ENCODE measurements at regions not wholly inside any gene's neighbourhood (a gene's known extent, or its start where the extent isn't known, plus 50 kb on each side); places are given as distances from the start of the nearest gene placed in this dataset.

DNA sequence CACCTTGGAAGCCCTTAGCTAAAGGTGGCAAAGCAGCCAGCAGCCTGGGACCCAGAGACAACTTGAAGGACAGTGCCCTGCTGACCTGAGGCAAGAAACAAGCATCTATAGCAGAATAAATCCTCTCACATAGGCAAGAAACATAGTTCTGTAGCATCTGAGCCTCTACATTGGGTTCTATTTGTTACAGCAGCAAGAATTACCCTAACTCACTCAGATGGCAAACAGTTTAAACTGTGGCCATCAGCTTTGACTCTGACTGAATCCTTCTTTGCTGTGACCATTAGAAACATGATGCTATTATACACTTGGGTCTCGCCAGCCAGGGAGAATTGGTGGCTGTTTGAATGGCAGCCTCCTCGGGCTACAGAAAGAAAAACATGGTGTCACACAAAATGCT is 53.1 kb upstream of the CCL1 start:
- H3K9me3 ChIP-seq = no peaks in the 10 kb centered on the region
- WGBS, 5 donors = 78 to 100% (median 87%) methylated on average over 2 of the region's 2 CpGs
- TF ChIP-seq, protein P1, sequence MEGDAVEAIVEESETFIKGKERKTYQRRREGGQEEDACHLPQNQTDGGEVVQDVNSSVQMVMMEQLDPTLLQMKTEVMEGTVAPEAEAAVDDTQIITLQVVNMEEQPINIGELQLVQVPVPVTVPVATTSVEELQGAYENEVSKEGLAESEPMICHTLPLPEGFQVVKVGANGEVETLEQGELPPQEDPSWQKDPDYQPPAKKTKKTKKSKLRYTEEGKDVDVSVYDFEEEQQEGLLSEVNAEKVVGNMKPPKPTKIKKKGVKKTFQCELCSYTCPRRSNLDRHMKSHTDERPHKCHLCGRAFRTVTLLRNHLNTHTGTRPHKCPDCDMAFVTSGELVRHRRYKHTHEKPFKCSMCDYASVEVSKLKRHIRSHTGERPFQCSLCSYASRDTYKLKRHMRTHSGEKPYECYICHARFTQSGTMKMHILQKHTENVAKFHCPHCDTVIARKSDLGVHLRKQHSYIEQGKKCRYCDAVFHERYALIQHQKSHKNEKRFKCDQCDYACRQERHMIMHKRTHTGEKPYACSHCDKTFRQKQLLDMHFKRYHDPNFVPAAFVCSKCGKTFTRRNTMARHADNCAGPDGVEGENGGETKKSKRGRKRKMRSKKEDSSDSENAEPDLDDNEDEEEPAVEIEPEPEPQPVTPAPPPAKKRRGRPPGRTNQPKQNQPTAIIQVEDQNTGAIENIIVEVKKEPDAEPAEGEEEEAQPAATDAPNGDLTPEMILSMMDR (IDR thresholded peaks at IDR 0.05 in 8 of 11, conservative IDR thresholded peaks at IDR 0.05 in 3 of 11) = no peak
- TF ChIP-seq POLR2AphosphoS5 (IDR thresholded peaks at IDR 0.05) (no peak), POLR2A (IDR thresholded peaks at IDR 0.05) (no peak)
- H3K27me3 ChIP-seq (replicated peaks in 1 of 7) = peaks cover 0 to 52% (median 3%) of the 10 kb centered on the region in 7 donors
- H3K4me1 ChIP-seq = no peaks in the 10 kb centered on the region
- intact Hi-C loops (cut with DNase I; ENCODE audit: low total_unique reads) = no loop called here
- no peaks in the 10 kb centered on the region for H3K36me3 ChIP-seq
- no peak overlapping the region for H3K4me3 ChIP-seq
- H3K27ac ChIP-seq = no peak overlapping the region
- no peak for DNase-seq

DNA sequence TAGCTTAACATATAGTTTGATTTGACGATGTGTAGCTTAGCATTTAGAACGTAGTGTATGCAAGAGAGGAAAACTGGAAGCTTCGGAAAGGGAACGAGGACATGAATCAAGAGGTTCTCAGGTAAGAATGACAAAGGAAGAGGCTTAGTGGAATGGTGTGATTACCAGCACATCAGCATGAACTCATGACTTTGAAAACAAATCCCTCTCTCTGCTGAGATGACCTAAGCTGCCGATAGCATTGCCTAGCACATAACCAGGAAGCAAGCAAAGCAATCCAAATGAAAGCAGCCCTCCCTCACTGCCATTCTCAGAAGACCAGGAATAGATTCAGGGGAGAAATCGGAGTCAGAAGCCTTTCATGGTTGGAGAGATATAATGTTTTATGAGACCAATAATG is 51.3 kb upstream of the CCL1 start:
- H3K27ac ChIP-seq = no peak overlapping the region
- H3K4me3 ChIP-seq = no peak overlapping the region
- no peaks in the 10 kb centered on the region for H3K36me3 ChIP-seq
- WGBS, 5 donors = 71 to 77% (median 75%) methylated on average over 6 of the region's 6 CpGs
- no peak for TF ChIP-seq POLR2AphosphoS5 (IDR thresholded peaks at IDR 0.05)
- TF ChIP-seq, protein P1 (IDR thresholded peaks at IDR 0.05 in 8 of 11, conservative IDR thresholded peaks at IDR 0.05 in 3 of 11) = no peak
- no peak for TF ChIP-seq POLR2A (IDR thresholded peaks at IDR 0.05)
- no peak for DNase-seq
- H3K27me3 ChIP-seq (replicated peaks in 1 of 7) = peaks cover 0 to 48% (median 0%) of the 10 kb centered on the region in 7 donors
- intact Hi-C loops (cut with DNase I; ENCODE audit: low total_unique reads) = no loop called here
- no peaks in the 10 kb centered on the region for H3K4me1 ChIP-seq
- no peaks in the 10 kb centered on the region for H3K9me3 ChIP-seq

DNA sequence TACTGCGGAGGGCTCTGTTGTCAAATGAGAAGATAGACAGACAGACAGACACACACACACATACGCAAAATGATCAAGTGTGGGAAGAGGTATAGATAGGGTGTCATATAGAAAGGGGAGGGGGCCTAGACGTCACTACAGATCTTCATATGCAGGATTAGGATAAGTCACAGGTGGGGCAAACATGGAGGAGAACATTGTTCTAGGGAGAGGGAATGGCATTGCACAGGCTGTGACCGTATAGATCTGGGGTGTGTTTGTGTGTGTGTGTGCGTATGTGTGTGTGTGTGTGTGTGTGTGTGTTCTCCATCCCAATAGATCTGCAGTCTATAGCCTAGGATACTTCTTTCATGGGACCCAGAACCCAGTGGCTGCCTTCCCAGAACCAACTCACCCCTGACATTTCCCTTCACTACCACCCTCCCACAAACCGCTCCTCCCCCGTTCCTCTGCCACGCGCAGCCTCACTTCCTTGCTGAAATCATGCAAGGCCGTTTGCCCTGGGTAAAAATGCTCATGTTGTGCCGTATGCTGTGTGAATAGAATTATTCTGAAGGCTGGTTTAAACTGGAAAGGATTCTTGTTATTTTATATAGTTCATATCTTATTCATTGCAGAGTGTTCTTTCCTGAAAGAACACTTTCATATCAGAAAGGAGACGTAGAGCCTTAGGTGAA is 50.5 kb upstream of the CCL1 start:
- H3K9me3 ChIP-seq = no peaks in the 10 kb centered on the region
- DNase-seq = no peak
- H3K27ac ChIP-seq = no peak overlapping the region
- H3K4me3 ChIP-seq = no peak overlapping the region
- TF ChIP-seq, protein P1 (IDR thresholded peaks at IDR 0.05 in 8 of 11, conservative IDR thresholded peaks at IDR 0.05 in 3 of 11) = no peak
- TF ChIP-seq POLR2AphosphoS5 (IDR thresholded peaks at IDR 0.05) = no peak
- no peak for TF ChIP-seq POLR2A (IDR thresholded peaks at IDR 0.05)
- H3K4me1 ChIP-seq = no peaks in the 10 kb centered on the region
- no peaks in the 10 kb centered on the region for H3K36me3 ChIP-seq
- intact Hi-C loops (cut with DNase I; ENCODE audit: low total_unique reads) = no loop called here
- WGBS, 5 donors = 40 to 49% (median 41%) methylated on average over 12 of the region's 12 CpGs
- peaks cover 0 to 51% (median 0%) of the 10 kb centered on the region in 7 donors for H3K27me3 ChIP-seq (replicated peaks in 1 of 7)

DNA sequence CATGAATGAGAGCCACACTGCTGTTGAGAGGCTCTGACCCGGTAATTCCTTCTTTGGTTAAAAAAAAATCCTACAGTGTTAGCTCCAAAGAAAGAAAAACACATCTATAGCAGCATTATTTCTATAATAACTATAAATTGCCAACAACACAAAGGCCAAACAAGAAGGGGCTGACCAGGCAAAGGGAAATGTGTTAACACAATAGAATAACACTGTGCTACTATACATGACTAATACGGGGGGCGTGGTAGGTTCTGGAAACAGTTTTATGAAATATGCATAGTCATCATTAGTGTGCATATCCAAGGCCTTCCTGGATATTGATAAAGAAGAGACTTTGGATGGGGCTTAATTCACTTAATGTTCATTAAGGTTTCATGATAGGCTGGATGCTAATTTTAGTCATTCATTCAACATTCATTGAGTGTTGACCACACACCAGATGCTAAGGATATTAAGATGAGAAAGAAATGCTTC is 50.0 kb upstream of the CCL1 start:
- intact Hi-C loops (cut with DNase I; ENCODE audit: low total_unique reads) = no loop called here
- Histone ChIP-seq H3K27me3 (replicated peaks in 1 of 7) (peaks cover 0 to 52% (median under 1%) of the 10 kb centered on the region in 7 donors), H3K27ac (no peak overlapping the region), H3K36me3 (no peaks in the 10 kb centered on the region), H3K9me3 (no peaks in the 10 kb centered on the region), H3K4me3 (no peak overlapping the region), H3K4me1 (no peaks in the 10 kb centered on the region)
- TF ChIP-seq POLR2A (IDR thresholded peaks at IDR 0.05) = no peak
- TF ChIP-seq POLR2AphosphoS5 (IDR thresholded peaks at IDR 0.05) = no peak
- TF ChIP-seq, protein P1 (IDR thresholded peaks at IDR 0.05 in 8 of 11, conservative IDR thresholded peaks at IDR 0.05 in 3 of 11) = no peak
- 70 to 90% (median 82%) methylated on average over 3 of the region's 3 CpGs for WGBS, 5 donors
- DNase-seq = no peak
